Large intestine (tissue), 3 donors: ENCODE measurements at regions not wholly inside any gene's neighbourhood (a gene's known extent, or its start where the extent isn't known, plus 50 kb on each side); places are given as distances from the start of the nearest gene placed in this dataset.
"Not testable (repeated sequence)": the region's sequence is repeated elsewhere in the genome, so short reads cannot be mapped to it uniquely, and the experiment has no call there.

Experiments used
- DNase-seq, 2 donors: peaks; one replicate each; pipeline versions ENCODE4 v3.0.0 to v3.0.0-alpha.2; 2013
- H3K27ac ChIP-seq: one replicate; pipeline ENCODE4 v1.5.1; 2013; ENCODE audit warnings: low read length
- H3K27me3 ChIP-seq: 2 replicates; pipeline ENCODE4 v1.6.1; 2013; ENCODE audit warnings: low read length; ENCODE audit not compliant: control insufficient read depth, insufficient read depth
- H3K36me3 ChIP-seq: 2 replicates; pipeline ENCODE4 v1.6.1; 2013; ENCODE audit warnings: low read length; ENCODE audit not compliant: control insufficient read depth, insufficient read depth
- H3K4me1 ChIP-seq: one replicate; pipeline ENCODE4 v1.6.1; 2013; ENCODE audit warnings: low read length; ENCODE audit not compliant: control insufficient read depth, insufficient read depth
- H3K4me3 ChIP-seq: one replicate; pipeline ENCODE4 v1.5.1; 2013; ENCODE audit warnings: low read length
- H3K9me3 ChIP-seq: one replicate; pipeline ENCODE4 v1.6.1; 2013; ENCODE audit warnings: mild to moderate bottlenecking, low read depth, low read length, moderate library complexity; ENCODE audit not compliant: control insufficient read depth
- WGBS: methylation state at CpG from one replicate; pipeline ENCODE4 v1.1.5; 2013; ENCODE audit warnings: low lambda C conversion rate; ENCODE audit not compliant: insufficient coverage; 5-methylcytosine and 5-hydroxymethylcytosine counted together

DNA sequence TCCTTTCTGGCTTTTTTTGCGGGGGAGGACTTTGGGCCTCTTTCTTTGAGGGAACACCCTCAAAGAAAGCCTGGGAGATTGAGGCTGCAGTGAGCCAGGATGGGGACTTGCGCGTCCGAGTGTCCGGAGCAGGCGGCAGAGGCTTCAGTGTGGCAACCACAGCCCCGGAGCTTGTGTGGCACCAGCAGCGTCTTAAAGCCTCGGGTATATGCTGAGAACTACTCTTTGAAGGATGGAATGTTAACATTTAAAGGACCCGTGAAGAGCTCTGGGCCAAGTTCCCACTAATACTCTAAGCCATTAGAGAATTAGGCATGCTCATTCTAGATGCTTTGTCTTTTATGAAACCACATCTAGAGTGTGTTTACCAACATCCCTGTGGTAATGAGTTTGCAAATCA lies 168.2 kb downstream of the SEPTIN7 start:
- Histone ChIP-seq H3K4me3 (no peak overlapping the region), H3K36me3 (no peaks in the 10 kb centered on the region), H3K27ac (no peak overlapping the region), H3K4me1 (peaks cover 10% of the 10 kb centered on the region), H3K27me3 (peaks cover 9% of the 10 kb centered on the region), H3K9me3 (peaks cover 12% of the 10 kb centered on the region)
- WGBS, result 60% methylated on average over 1 of the region's 10 CpGs
- no peak for DNase-seq

DNA sequence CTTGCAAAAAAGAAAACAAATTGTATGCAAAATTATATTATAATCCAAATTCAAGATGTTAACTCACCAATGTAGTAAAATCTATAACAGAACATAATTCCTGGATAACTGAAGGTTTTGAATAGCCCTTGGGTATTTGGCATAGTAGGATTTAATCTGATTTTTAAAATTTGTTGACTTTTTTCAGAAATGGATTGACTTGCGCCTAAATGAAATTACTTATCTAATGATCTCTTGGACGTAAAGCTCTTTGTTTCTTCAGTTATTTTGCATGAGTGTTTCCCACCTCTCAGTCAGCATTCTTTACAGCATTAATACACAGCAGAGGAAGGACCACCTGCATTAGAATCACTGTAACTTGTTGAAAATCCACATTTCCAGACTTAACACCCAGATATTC lies 169.6 kb downstream of the SEPTIN7 start:
- Histone ChIP-seq H3K36me3 (no peaks in the 10 kb centered on the region), H3K27me3 (peaks cover 9% of the 10 kb centered on the region), H3K4me1 (peaks cover 10% of the 10 kb centered on the region), H3K27ac (no peak overlapping the region), H3K9me3 (peaks cover 12% of the 10 kb centered on the region), H3K4me3 (no peak overlapping the region)
- no CpG with 5 or more reads among the region's 2 CpGs for WGBS
- no peak for DNase-seq

DNA sequence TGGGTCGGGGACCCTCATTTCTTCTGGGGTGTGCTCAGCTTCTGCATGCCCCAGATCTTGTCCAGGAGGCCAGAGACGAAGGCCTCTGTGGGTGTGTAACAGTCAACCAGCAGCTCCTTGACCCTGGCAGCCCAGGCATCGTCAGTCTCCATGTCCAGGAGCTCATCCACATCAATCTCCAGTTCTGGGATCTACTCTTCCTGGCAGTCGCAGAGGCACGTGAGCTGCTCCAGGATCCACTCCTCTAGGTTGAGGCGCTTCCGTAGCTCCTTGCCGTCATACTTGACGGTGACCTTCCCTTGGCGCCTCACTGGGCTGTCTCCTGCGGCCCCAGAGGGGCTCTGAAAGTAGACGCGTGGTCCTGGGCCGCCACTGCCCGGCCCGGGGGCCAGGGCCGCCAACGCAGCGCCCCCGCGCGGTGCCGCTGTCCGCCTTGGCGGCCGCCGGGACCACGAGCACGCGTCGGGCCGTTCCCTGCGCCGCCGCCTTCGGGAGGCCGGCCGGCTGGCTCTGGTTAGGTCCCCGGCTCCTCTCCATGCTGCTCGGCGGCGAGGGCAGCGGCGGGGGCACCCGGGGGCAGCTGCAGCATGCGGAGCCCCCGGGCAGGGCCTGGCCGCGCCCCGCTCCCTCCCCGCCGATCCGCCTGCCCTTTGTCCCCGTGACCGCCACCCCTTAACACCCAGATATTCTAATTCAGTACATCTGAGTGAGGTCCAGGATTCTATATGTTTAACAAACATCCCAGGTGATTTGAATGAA lies 170.5 kb downstream of the SEPTIN7 start:
- H3K9me3 ChIP-seq, result peaks cover 12% of the 10 kb centered on the region
- H3K4me3 ChIP-seq, result peak overlapping the region; percentile 40
- peak overlapping the region; percentile 78 for H3K27ac ChIP-seq
- no CpG with 5 or more reads among the region's 55 CpGs for WGBS
- peaks cover 9% of the 10 kb centered on the region for H3K27me3 ChIP-seq
- H3K36me3 ChIP-seq, result no peaks in the 10 kb centered on the region
- peak in 1 of 2 donors; percentile 76 for DNase-seq
- peaks cover 10% of the 10 kb centered on the region for H3K4me1 ChIP-seq

DNA sequence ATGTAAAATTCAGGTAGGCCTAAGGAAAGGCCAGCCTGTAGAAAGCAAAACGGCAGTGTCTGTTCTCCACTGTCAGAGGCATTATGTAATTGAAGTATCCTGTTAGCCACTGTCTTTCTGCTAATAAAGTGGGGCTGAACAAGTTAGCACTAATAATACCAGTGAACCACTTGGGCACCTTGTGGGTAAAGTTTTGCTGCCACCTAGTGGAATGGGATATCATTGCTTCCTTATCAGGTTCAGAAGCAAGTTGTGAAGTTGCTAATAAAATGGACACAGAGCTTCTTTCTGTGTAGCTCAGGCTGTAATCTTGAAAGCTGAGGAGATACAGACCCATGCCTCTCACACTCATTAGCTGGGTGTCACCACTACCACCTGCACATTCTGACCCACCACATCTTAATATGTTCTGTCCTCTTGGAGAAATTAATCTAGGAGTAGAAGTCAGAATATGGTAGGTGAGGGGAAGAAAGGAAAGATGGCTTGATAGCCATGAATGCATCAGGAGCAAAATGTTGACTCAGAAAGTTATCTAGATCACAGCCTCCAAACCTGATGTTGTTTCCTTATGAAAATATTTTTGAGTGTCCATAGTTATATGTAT lies 175.1 kb downstream of the SEPTIN7 start:
- Histone ChIP-seq H3K27me3 (peaks cover 3% of the 10 kb centered on the region), H3K27ac (no peak overlapping the region), H3K4me3 (no peak overlapping the region), H3K4me1 (peaks cover 3% of the 10 kb centered on the region), H3K36me3 (no peaks in the 10 kb centered on the region), H3K9me3 (no peaks in the 10 kb centered on the region)
- WGBS, result no CpG with 5 or more reads among the region's 1 CpG
- peak; percentile 72 for DNase-seq

DNA sequence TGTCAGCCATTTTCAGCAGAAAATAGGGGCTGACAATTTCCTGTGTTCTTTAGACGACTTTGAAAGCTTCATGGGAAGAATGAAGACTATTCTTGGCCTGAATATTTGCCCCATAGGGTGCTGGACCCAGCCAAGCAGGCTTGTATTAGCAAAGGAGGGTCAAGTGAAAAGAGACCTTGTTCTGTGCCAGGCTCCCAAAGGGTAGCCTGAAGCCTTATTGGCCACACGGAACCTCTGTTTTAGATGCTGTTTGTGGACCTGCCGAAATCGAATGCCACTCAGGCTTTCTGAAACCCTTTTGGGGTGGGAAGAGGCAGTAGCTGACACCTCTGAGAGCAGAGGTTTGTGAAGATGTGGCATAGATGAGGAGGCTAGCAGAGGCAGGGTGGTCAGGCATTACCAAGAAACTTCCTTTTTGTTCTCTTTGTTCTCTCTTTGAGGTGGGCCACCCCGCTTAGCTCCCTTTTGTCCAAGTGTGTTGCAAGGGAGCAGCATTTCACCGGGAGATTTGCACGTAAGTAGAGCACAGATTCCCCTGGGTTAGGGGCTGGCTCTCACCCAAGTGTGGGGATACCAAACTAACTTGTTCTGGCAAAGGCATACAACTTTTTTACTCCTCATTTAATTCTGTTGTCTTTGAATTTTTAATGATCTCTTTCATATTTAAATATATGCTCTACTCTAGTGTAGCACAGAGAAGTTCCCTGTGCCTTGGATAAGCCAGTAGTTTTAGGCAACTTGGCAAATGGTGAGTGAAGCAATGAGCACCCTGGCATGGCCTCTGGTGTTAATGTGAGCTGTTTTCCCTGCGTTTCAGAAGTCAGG lies 174.0 kb upstream of the EEPD1 start:
- 40% methylated on average over 1 of the region's 8 CpGs for WGBS
- H3K4me3 ChIP-seq, H3K4me1 ChIP-seq, H3K36me3 ChIP-seq, H3K9me3 ChIP-seq, DNase-seq, H3K27me3 ChIP-seq, H3K27ac ChIP-seq: not testable (repeated sequence)

DNA sequence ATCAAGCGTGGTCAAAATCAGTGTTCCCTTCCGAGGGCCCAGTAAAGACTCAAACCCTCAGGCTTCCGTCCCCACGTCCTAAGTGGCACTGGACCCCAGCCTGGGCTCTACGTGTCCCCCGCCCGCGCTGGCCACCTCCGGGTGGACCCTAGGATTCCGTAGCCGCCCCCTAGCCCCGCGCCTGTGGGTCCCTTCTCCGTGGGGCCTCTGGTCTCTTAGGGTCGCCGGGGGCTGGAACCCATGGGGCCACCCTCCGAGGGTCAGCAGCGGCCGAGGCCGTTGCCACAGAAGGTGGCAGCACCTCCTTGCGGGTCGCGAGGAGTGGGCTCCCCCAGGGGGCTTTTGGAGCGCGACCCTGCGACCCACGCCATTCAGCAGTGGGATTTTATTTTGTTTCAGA lies 170.5 kb upstream of the EEPD1 start:
- no peak for DNase-seq
- Histone ChIP-seq H3K4me3 (no peak overlapping the region), H3K27me3 (no peaks in the 10 kb centered on the region), H3K36me3 (no peaks in the 10 kb centered on the region), H3K9me3 (no peaks in the 10 kb centered on the region), H3K4me1 (no peaks in the 10 kb centered on the region), H3K27ac (no peak overlapping the region)
- no CpG with 5 or more reads among the region's 27 CpGs for WGBS

DNA sequence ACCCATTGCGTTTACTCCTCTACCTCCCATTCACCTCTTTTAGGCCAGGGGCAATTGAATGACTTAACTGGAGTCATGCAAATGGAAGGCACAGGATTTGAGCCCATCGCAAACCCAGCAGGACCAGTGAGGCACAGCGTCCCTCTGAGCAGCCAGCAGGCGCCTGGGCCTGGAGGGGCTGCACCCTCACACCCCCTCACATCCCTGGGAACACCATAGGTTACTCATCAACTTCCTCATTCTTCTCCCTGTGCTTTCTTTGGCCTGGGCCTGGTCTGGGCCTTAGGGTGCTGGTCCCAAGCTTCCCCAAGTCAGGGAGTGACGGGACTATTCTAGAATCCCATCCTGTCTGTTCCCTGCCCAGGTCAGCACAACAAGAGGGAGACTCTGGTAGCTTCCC lies 169.4 kb upstream of the EEPD1 start:
- no peaks in the 10 kb centered on the region for H3K9me3 ChIP-seq
- H3K27me3 ChIP-seq, result no peaks in the 10 kb centered on the region
- H3K36me3 ChIP-seq, result no peaks in the 10 kb centered on the region
- H3K27ac ChIP-seq, result no peak overlapping the region
- WGBS, result no CpG with 5 or more reads among the region's 5 CpGs
- H3K4me1 ChIP-seq, result no peaks in the 10 kb centered on the region
- no peak overlapping the region for H3K4me3 ChIP-seq
- no peak for DNase-seq

DNA sequence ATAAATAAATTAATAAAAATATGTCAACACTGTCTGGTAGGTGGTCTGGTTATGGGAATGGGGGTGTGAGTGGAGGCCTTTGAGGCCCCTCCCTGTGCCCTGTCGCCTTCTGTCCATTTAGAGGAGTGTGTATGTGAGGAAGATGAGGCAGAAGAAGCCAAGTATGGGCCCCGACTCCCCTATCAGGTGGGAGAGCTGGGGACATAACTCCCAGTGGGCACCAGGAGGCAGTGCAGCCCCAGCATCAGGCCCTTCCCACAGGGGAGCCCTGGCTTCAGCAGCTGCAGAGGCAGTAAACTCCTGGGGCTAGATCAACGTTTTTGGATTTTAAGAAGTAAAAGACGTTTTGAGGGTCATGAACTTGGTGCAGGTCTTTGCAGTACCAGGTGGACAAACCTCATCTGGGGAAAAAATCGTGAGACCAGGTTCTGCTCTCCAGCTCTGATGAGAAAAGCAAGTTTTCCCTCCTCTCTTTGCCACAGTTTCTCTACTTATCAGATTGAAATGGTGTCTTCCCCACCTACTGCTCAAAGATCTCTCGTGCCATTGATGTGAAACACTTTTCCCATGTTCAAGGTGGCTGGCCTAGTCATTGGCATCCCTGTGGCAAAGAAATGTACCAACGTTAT lies 167.8 kb upstream of the EEPD1 start:
- Histone ChIP-seq H3K27me3 (no peaks in the 10 kb centered on the region), H3K4me3 (no peak overlapping the region), H3K36me3 (no peaks in the 10 kb centered on the region), H3K27ac (no peak overlapping the region), H3K4me1 (no peaks in the 10 kb centered on the region), H3K9me3 (no peaks in the 10 kb centered on the region)
- 100% methylated on average over 1 of the region's 7 CpGs for WGBS
- peak; percentile 55 to 63 for DNase-seq

DNA sequence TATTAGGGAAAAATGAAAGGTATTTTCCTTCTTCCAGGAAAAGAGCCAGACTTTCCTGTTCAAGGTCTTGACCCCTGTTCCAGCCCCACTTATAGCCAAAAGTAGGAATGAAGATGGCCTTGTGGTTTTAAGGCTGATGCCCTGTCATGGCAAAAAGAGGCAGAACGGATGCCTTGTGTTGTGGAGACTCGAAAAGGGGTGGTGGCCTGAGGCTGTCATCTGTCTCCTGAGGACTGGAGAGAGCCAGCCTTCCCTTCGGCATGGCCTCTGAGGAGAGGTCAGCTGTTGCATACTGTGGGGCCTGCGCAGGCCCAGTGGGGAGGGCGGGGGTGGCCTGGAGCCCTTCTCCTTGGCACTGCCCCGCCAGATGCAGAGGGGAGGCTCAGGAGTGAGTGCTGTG lies 166.0 kb upstream of the EEPD1 start:
- Histone ChIP-seq H3K36me3 (no peaks in the 10 kb centered on the region), H3K27me3 (no peaks in the 10 kb centered on the region), H3K4me3 (no peak overlapping the region), H3K9me3 (no peaks in the 10 kb centered on the region), H3K4me1 (no peaks in the 10 kb centered on the region), H3K27ac (no peak overlapping the region)
- no peak for DNase-seq
- WGBS, result no CpG with 5 or more reads among the region's 6 CpGs

DNA sequence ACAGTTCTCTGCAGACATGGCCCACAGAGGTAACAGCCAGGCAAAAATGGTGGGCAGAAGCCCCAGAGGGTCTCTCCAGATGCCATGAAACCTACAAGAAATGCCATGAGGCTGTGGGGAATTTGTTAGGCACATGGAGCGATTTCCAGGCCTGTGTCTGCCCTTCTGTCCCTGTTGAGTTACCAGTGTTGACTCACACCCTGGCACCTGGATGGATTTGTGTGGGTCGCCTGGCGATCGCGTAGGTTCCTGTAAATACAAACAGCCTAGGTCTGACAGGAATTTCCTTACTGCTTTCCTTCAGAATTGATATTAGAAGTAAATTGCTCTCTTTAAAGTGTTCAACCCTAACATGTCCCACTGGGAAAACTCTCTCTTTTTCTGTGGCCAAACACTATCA lies 164.9 kb upstream of the EEPD1 start:
- H3K27ac ChIP-seq, result no peak overlapping the region
- no peak for DNase-seq
- H3K9me3 ChIP-seq, result no peaks in the 10 kb centered on the region
- H3K4me3 ChIP-seq, result no peak overlapping the region
- H3K36me3 ChIP-seq, result no peaks in the 10 kb centered on the region
- H3K27me3 ChIP-seq, result no peaks in the 10 kb centered on the region
- H3K4me1 ChIP-seq, result no peaks in the 10 kb centered on the region
- no CpG with 5 or more reads among the region's 5 CpGs for WGBS
